Panc1 (cell line): ENCODE measurements at regions not wholly inside any gene's neighbourhood (a gene's known extent, or its start where the extent isn't known, plus 50 kb on each side); places are given as distances from the start of the nearest gene placed in this dataset.

ENCODE experiments used
- ATAC-seq: fragments of 200-7000 bp; cut with Tn5 transposase; 2 replicates; pipeline ENCODE4 v1.9.1; 2020; ENCODE audit warnings: mild to moderate bottlenecking, moderate library complexity
- BruUV-seq: library from RNA; stranded (reverse); fragments of 400-500 nt; replicated peaks from 2 replicates; lab custom pipeline; 2021; lab: Mats Ljungman, UMichigan
- CTCF ChIA-PET: fragments of 300-600 bp; sonication (Branson Sonifier 250); formaldehyde crosslinking; loops from one replicate; lab custom pipeline; 2022; ENCODE audit warnings: antibody characterized with exemption; lab: Charles Lee
- POLR2A ChIA-PET: fragments of 300-600 bp; sonication (Branson Sonifier 250); formaldehyde crosslinking; loops from one replicate; lab custom pipeline; 2022; ENCODE audit warnings: antibody characterized with exemption; lab: Charles Lee
- DNase-seq: peaks from one replicate; pipeline ENCODE4 v3.0.0-alpha.2; 2010; ENCODE audit warnings: low read depth, low spot score
- H3K27ac ChIP-seq: 2 replicates; pipeline ENCODE4 v1.5.1; 2011; ENCODE audit warnings: mild to moderate bottlenecking, low read length, inconsistent platforms
- H3K27me3 ChIP-seq: fragments of 200-500 bp; sonication (Bioruptor generic); 2 replicates; pipeline ENCODE4 v1.6.0; 2014; ENCODE audit warnings: low read length, inconsistent platforms; ENCODE audit not compliant: control insufficient read depth, insufficient read depth
- H3K36me3 ChIP-seq: fragments of 200-500 bp; sonication (Bioruptor generic); 2 replicates; pipeline ENCODE4 v1.5.1; 2014; ENCODE audit warnings: inconsistent platforms, mild to moderate bottlenecking, low read length, moderate library complexity; ENCODE audit not compliant: control insufficient read depth, insufficient read depth
- H3K4me1 ChIP-seq: 2 replicates; pipeline ENCODE4 v1.5.1; 2011; ENCODE audit warnings: inconsistent platforms, mild to moderate bottlenecking, low read length, moderate library complexity; ENCODE audit not compliant: control insufficient read depth, insufficient read depth
- H3K4me3 ChIP-seq, 2 experiments: 2 replicates each; pipeline ENCODE4 v1.5.1; 2011 to 2012; ENCODE audit warnings: low read depth in 2 of 2, low read length in 2 of 2, mild to moderate bottlenecking in 2 of 2, inconsistent platforms in 1 of 2, moderate library complexity in 1 of 2
- H3K9me3 ChIP-seq: fragments of 200-500 bp; sonication (Bioruptor generic); 2 replicates; pipeline ENCODE4 v1.5.1; 2014; ENCODE audit warnings: low read depth, mild to moderate bottlenecking, inconsistent platforms, low read length, moderate library complexity; ENCODE audit not compliant: control insufficient read depth, insufficient read depth
- CTCF ChIP-seq: fragments of 450-650 bp; IDR thresholded peaks from 2 replicates; pipeline ENCODE4 v1.5.1; 2017; ENCODE audit warnings: mild to moderate bottlenecking
- POLR2AphosphoS5 ChIP-seq: IDR thresholded peaks from 2 replicates; pipeline ENCODE4 v1.6.1; 2012; ENCODE audit warnings: mild to moderate bottlenecking, low read depth, low read length, moderate library complexity
- SIN3A ChIP-seq: IDR thresholded peaks from 2 replicates; pipeline ENCODE4 v1.6.1; 2012; ENCODE audit warnings: low read depth, mild to moderate bottlenecking, low read length, moderate library complexity, borderline replicate concordance; ENCODE audit not compliant: insufficient read depth
- TCF7L2 ChIP-seq: IDR thresholded peaks from 2 replicates; pipeline ENCODE4 v1.6.1; 2011; ENCODE audit warnings: mild to moderate bottlenecking, low read depth, low read length, inconsistent platforms
- in situ Hi-C: cut with HindIII; loops from 2 replicates; pipeline ENCODE4 v1.10.0; 2016; ENCODE audit warnings: low sequenced_read_pairs, low pct_unique_long_range_greater_than_20kb
- intact Hi-C: fragments of 100-400 bp; cut with micrococcal nuclease; formaldehyde crosslinking; loops from one replicate; pipeline ENCODE4 v1.10.0; 2022; ENCODE audit not compliant: unreplicated experiment
- TF ChIP-seq, protein P1 (sequence below), 2 experiments: IDR thresholded peaks; 2 replicates each; pipeline ENCODE4 v1.6.1; 2011 to 2012; ENCODE audit warnings: low read depth in 2 of 2, control low read depth in 1 of 2, low read length in 1 of 2, mild to moderate bottlenecking in 1 of 2, moderate library complexity in 1 of 2; ENCODE audit not compliant: insufficient read depth in 1 of 2

GRCh38 chr15:66931768-66932633 is 133.4 kb upstream of the SMAD3 start:
- peaks cover 39% of the 10 kb centered on the region for H3K4me1 ChIP-seq
- DNase-seq (peak; percentile 83), ATAC-seq (peak; percentile 97)
- no TSS peak for BruUV-seq
- TF ChIP-seq, protein P1, sequence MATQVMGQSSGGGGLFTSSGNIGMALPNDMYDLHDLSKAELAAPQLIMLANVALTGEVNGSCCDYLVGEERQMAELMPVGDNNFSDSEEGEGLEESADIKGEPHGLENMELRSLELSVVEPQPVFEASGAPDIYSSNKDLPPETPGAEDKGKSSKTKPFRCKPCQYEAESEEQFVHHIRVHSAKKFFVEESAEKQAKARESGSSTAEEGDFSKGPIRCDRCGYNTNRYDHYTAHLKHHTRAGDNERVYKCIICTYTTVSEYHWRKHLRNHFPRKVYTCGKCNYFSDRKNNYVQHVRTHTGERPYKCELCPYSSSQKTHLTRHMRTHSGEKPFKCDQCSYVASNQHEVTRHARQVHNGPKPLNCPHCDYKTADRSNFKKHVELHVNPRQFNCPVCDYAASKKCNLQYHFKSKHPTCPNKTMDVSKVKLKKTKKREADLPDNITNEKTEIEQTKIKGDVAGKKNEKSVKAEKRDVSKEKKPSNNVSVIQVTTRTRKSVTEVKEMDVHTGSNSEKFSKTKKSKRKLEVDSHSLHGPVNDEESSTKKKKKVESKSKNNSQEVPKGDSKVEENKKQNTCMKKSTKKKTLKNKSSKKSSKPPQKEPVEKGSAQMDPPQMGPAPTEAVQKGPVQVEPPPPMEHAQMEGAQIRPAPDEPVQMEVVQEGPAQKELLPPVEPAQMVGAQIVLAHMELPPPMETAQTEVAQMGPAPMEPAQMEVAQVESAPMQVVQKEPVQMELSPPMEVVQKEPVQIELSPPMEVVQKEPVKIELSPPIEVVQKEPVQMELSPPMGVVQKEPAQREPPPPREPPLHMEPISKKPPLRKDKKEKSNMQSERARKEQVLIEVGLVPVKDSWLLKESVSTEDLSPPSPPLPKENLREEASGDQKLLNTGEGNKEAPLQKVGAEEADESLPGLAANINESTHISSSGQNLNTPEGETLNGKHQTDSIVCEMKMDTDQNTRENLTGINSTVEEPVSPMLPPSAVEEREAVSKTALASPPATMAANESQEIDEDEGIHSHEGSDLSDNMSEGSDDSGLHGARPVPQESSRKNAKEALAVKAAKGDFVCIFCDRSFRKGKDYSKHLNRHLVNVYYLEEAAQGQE (IDR thresholded peaks at IDR 0.05; ENCODE audit: insufficient read depth in 1 of 2, low read depth in 2 of 2, low read length in 1 of 2): no peak
- peak; percentile 97 for TF ChIP-seq TCF7L2
- peak; percentile 79 for TF ChIP-seq POLR2AphosphoS5
- intact Hi-C loops: loop anchor here (5.0 kb wide), 1 partner anchor 50 kb away; no protein-coding TSS in a partner anchor
- peaks cover 28% of the 10 kb centered on the region; the same call in 1 of the 2 replicates for H3K9me3 ChIP-seq
- H3K27ac ChIP-seq: peak overlapping the region; percentile 100
- ChIA-PET POLR2A (interaction anchor here (0.6 to 1.4 kb wide), 2 partner anchors 48 to 322 kb away, joined by 3 read pairs; no protein-coding TSS in a partner anchor), CTCF (interaction anchor here (0.6 to 2.3 kb wide), 6 partner anchors 9 to 34 kb away, joined by 3 to 12 read pairs (median 4); no protein-coding TSS in a partner anchor)
- H3K36me3 ChIP-seq: no peaks in the 10 kb centered on the region
- no peaks in the 10 kb centered on the region for H3K27me3 ChIP-seq
- peak overlapping the region in 1 of 2 experiments; percentile 23; a peak in 2 of 4 replicates for H3K4me3 ChIP-seq
- in situ Hi-C loops: no loop called here

DNA sequence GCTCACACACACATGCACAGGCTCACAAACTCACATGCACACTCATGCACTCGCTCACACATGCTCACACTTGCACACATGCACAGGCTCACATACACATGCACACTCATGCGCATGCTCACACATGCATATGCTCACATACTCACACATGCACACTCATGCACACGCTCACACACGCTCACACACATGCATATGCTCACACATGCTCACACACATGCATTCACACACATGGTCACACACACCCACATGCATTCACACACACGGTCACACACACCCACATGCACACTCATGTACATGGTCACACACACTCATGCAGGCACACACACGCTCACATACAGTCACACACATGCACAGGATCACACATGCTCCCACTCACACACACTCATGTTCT is 132.8 kb upstream of the SMAD3 start:
- H3K4me3 ChIP-seq: peak overlapping the region in 1 of 2 experiments; percentile 23; a peak in 2 of 4 replicates
- peak overlapping the region; percentile 100 for H3K27ac ChIP-seq
- no peaks in the 10 kb centered on the region for H3K27me3 ChIP-seq
- TF ChIP-seq POLR2AphosphoS5 (no peak), TCF7L2 (no peak), SIN3A (no peak), CTCF (no peak)
- TF ChIP-seq, protein P1 (IDR thresholded peaks at IDR 0.05; ENCODE audit: insufficient read depth in 1 of 2, low read depth in 2 of 2, low read length in 1 of 2): no peak
- POLR2A ChIA-PET: no interaction called here
- H3K4me1 ChIP-seq: peaks cover 39% of the 10 kb centered on the region
- intact Hi-C loops: loop anchor here (5.0 kb wide), 1 partner anchor 50 kb away; no protein-coding TSS in a partner anchor
- CTCF ChIA-PET: interaction anchor here (0.6 to 2.3 kb wide), 4 partner anchors 8 to 21 kb away, joined by 3 to 12 read pairs (median 4); no protein-coding TSS in a partner anchor
- ATAC-seq: no peak
- no TSS peak for BruUV-seq
- DNase-seq: no peak
- H3K36me3 ChIP-seq: no peaks in the 10 kb centered on the region
- H3K9me3 ChIP-seq: peaks cover 31% of the 10 kb centered on the region; the same call in 1 of the 2 replicates
- in situ Hi-C loops: no loop called here
